ENCODE measurements at regions not wholly inside any gene's neighbourhood (a gene's known extent, or its start where the extent isn't known, plus 50 kb on each side); places are given as distances from the start of the nearest gene placed in this dataset.

GRCh38 chr1:29782846-29783507 lies 546.7 kb downstream of the PTPRU start:
- dilution Hi-C loops (cut with MboI; ENCODE audit: extremely low pct_ligation_motif_present, low sequenced_read_pairs) = no loop called here
- no peaks in the 10 kb centered on the region for H4K20me1 ChIP-seq (ENCODE audit: control insufficient read depth, extremely low read depth, insufficient read depth, low read length)
- no peaks in the 10 kb centered on the region for H3K79me2 ChIP-seq (ENCODE audit: control insufficient read depth, insufficient read depth, low read length)
- no peak for FAIRE-seq
- no peaks in the 10 kb centered on the region for H3K9me3 ChIP-seq (ENCODE audit: control insufficient read depth, low read depth, low read length)
- no peaks in the 10 kb centered on the region for H3K36me3 ChIP-seq (ENCODE audit: control insufficient read depth in 2 of 2, extremely low read depth in 1 of 2, insufficient read depth in 2 of 2, low read length in 2 of 2)
- no peak for DNase-seq (ENCODE audit: low read depth, low spot score)
- H3K4me1 ChIP-seq (ENCODE audit: control insufficient read depth, extremely low read depth, insufficient read depth, low read length) = no peaks in the 10 kb centered on the region
- H3K9ac ChIP-seq (ENCODE audit: control insufficient read depth, extremely low read depth, insufficient read depth, low read length) = no peak overlapping the region
- no peak overlapping the region for H3K4me2 ChIP-seq (ENCODE audit: control insufficient read depth, extremely low read depth, insufficient read depth, low read depth, low read length)
- H3K27me3 ChIP-seq (ENCODE audit: control insufficient read depth, extremely low read depth, insufficient read depth, low read length) = no peaks in the 10 kb centered on the region
- H3K27ac ChIP-seq (ENCODE audit: control insufficient read depth, insufficient read depth, low read length) = no peak overlapping the region
- no peak overlapping the region for H2AFZ ChIP-seq (ENCODE audit: control insufficient read depth, low read length)
- H3K9me1 ChIP-seq (ENCODE audit: control insufficient read depth, extremely low read depth, insufficient read depth, low read length) = no peaks in the 10 kb centered on the region
- TF ChIP-seq EZH2 (IDR thresholded peaks at IDR 0.05; ENCODE audit: low read length) (no peak), CTCF (optimal IDR thresholded peaks at IDR 0.05 in 1 of 3, IDR thresholded peaks at IDR 0.05 in 1 of 3, conservative IDR thresholded peaks at IDR 0.05 in 1 of 3; ENCODE audit: extremely low read depth in 1 of 3, insufficient read depth in 2 of 3, low read length in 3 of 3) (no peak)
- H3K4me3 ChIP-seq (ENCODE audit: control insufficient read depth in 2 of 3, extremely low read depth in 1 of 3, insufficient read depth in 2 of 3, low read depth in 1 of 3, low read length in 3 of 3) = no peak overlapping the region

- H3K4me1 ChIP-seq (ENCODE audit: control insufficient read depth, extremely low read depth, insufficient read depth, low read length) = no peaks in the 10 kb centered on the region
- no peak overlapping the region for H3K4me3 ChIP-seq (ENCODE audit: control insufficient read depth in 2 of 3, extremely low read depth in 1 of 3, insufficient read depth in 2 of 3, low read depth in 1 of 3, low read length in 3 of 3)
- no peaks in the 10 kb centered on the region for H4K20me1 ChIP-seq (ENCODE audit: control insufficient read depth, extremely low read depth, insufficient read depth, low read length)
- FAIRE-seq = no peak
- H3K79me2 ChIP-seq (ENCODE audit: control insufficient read depth, insufficient read depth, low read length) = no peaks in the 10 kb centered on the region
- TF ChIP-seq CTCF (optimal IDR thresholded peaks at IDR 0.05 in 1 of 3, IDR thresholded peaks at IDR 0.05 in 1 of 3, conservative IDR thresholded peaks at IDR 0.05 in 1 of 3; ENCODE audit: extremely low read depth in 1 of 3, insufficient read depth in 2 of 3, low read length in 3 of 3) (no peak), EZH2 (IDR thresholded peaks at IDR 0.05; ENCODE audit: low read length) (no peak)
- H3K4me2 ChIP-seq (ENCODE audit: control insufficient read depth, extremely low read depth, insufficient read depth, low read depth, low read length) = no peak overlapping the region
- H3K9ac ChIP-seq (ENCODE audit: control insufficient read depth, extremely low read depth, insufficient read depth, low read length) = no peak overlapping the region
- no peaks in the 10 kb centered on the region for H3K27me3 ChIP-seq (ENCODE audit: control insufficient read depth, extremely low read depth, insufficient read depth, low read length)
- no peaks in the 10 kb centered on the region for H3K9me1 ChIP-seq (ENCODE audit: control insufficient read depth, extremely low read depth, insufficient read depth, low read length)
- H3K36me3 ChIP-seq (ENCODE audit: control insufficient read depth in 2 of 2, extremely low read depth in 1 of 2, insufficient read depth in 2 of 2, low read length in 2 of 2) = no peaks in the 10 kb centered on the region
- H3K9me3 ChIP-seq (ENCODE audit: control insufficient read depth, low read depth, low read length) = no peaks in the 10 kb centered on the region
- H2AFZ ChIP-seq (ENCODE audit: control insufficient read depth, low read length) = no peak overlapping the region
- H3K27ac ChIP-seq (ENCODE audit: control insufficient read depth, insufficient read depth, low read length) = no peak overlapping the region
- DNase-seq (ENCODE audit: low read depth, low spot score) = no peak
- dilution Hi-C loops (cut with MboI; ENCODE audit: extremely low pct_ligation_motif_present, low sequenced_read_pairs) = no loop called here
Observed at GRCh38 chr1:29779146-29779545, 542.8 kb downstream of the PTPRU start.

Data from keratinocyte (primary cell).